ENCODE measurements at regions not wholly inside any gene's neighbourhood (a gene's known extent, or its start where the extent isn't known, plus 50 kb on each side); places are given as distances from the start of the nearest gene placed in this dataset.

DNA sequence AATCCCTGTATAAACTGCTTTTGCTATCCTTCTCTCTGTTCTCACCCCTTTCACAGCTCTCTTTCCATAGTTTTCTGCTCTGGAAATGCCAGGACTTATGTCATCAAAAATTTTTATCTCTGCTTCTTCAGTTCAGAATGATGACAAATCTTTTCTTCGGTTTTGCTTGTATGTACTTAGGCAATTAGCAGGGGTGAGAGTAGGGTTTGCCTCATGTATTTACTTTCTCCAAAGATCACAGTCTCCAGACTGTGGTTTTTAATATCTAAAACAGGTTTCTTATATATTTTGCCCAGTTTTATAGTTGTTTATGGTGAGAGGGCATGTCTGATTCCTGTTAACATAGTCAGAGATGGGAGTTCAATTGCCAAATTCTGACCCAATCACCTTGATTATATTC lies 235.4 kb upstream of the LYPLAL1 start:
- ATAC-seq, result no peak
- Histone ChIP-seq H3K4me1 (no peaks in the 10 kb centered on the region), H3K9me3 (peaks cover 12% of the 10 kb centered on the region), H3K27me3 (no peaks in the 10 kb centered on the region), H3K36me3 (no peaks in the 10 kb centered on the region), H3K27ac (no peak overlapping the region), H3K4me3 (no peak overlapping the region)
- intact Hi-C loops (cut with DNase I), result no loop called here
- no peak for DNase-seq
- TF ChIP-seq, protein P1, sequence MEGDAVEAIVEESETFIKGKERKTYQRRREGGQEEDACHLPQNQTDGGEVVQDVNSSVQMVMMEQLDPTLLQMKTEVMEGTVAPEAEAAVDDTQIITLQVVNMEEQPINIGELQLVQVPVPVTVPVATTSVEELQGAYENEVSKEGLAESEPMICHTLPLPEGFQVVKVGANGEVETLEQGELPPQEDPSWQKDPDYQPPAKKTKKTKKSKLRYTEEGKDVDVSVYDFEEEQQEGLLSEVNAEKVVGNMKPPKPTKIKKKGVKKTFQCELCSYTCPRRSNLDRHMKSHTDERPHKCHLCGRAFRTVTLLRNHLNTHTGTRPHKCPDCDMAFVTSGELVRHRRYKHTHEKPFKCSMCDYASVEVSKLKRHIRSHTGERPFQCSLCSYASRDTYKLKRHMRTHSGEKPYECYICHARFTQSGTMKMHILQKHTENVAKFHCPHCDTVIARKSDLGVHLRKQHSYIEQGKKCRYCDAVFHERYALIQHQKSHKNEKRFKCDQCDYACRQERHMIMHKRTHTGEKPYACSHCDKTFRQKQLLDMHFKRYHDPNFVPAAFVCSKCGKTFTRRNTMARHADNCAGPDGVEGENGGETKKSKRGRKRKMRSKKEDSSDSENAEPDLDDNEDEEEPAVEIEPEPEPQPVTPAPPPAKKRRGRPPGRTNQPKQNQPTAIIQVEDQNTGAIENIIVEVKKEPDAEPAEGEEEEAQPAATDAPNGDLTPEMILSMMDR (IDR thresholded peaks at IDR 0.05), result no peak

DNA sequence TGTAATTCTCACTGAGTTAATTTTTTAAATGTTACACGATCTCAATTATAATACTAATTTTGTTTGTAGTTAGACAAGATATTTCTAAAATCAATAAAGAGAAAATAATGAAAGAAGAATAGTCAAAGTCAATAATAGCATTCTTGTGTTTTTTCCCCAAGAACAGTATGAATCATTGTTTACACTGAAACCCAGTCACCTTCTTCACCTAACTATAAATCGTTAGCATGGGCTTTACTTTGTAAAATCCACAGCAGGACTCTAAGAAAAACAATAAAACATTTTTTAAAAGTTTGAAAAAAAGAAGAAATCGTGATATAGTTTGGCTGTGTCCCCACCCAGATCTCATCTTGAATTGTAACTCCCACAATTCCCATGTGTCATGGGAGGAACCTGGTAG lies 234.6 kb upstream of the LYPLAL1 start:
- H3K36me3 ChIP-seq, result no peaks in the 10 kb centered on the region

DNA sequence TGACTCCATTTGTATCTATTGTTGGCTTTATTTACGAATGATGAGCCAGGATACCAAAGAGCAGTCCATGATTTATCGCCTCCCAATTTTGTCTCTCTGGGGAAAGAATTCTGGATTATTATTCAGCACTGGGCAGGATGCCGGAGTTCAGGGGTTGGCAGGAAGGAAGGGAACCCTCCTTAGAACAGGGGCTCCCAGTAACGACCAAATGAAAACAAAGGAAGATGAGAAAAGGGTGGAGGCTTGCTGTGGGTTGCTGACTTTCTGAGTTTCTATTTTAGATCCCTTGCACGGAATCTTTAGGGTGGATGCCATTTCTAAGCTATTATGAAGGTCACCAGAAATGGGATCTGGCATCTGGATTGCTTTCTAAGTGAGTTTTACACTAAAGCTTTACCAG lies 231.2 kb upstream of the LYPLAL1 start:
- ATAC-seq (peak; percentile 39), DNase-seq (no peak)
- Histone ChIP-seq H3K27me3 (no peaks in the 10 kb centered on the region), H3K27ac (no peak overlapping the region), H3K9me3 (no peaks in the 10 kb centered on the region), H3K4me3 (no peak overlapping the region), H3K4me1 (no peaks in the 10 kb centered on the region), H3K36me3 (no peaks in the 10 kb centered on the region)
- intact Hi-C loops (cut with DNase I), result no loop called here
- TF ChIP-seq, protein P1 (IDR thresholded peaks at IDR 0.05), result no peak

More for the DNA sequence above, 234.6 kb upstream of the LYPLAL1 start:
- Histone ChIP-seq H3K4me3 (no peak overlapping the region), H3K4me1 (no peaks in the 10 kb centered on the region), H3K27ac (no peak overlapping the region), H3K27me3 (no peaks in the 10 kb centered on the region), H3K9me3 (peaks cover 12% of the 10 kb centered on the region)
- no peak for DNase-seq
- no peak for ATAC-seq
- intact Hi-C loops (cut with DNase I), result no loop called here
- TF ChIP-seq, protein P1 (IDR thresholded peaks at IDR 0.05), result no peak

DNA sequence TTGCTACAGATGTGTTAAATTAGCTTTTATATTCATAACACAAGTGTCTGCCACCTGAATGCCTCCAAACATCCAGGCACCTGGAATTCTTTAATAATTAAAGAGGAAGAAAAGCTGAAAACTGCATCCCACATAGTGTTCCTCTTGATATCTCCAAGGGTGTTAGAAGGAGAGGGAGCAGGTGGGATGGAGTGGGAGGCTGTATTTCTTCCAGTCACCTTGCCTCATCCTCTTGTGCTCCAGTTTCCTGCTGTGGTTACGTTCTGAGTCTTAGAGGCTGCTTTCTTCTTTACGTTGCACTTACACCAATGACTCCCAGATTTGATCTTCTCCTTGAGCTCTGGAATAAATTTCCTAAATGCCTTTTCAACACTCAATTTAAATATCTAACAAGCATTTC lies 230.3 kb upstream of the LYPLAL1 start:
- Histone ChIP-seq H3K27me3 (no peaks in the 10 kb centered on the region), H3K27ac (no peak overlapping the region), H3K36me3 (no peaks in the 10 kb centered on the region), H3K9me3 (no peaks in the 10 kb centered on the region), H3K4me1 (no peaks in the 10 kb centered on the region), H3K4me3 (no peak overlapping the region)
- ATAC-seq (no peak), DNase-seq (no peak)
- intact Hi-C loops (cut with DNase I), result no loop called here
- TF ChIP-seq, protein P1 (IDR thresholded peaks at IDR 0.05), result no peak

DNA sequence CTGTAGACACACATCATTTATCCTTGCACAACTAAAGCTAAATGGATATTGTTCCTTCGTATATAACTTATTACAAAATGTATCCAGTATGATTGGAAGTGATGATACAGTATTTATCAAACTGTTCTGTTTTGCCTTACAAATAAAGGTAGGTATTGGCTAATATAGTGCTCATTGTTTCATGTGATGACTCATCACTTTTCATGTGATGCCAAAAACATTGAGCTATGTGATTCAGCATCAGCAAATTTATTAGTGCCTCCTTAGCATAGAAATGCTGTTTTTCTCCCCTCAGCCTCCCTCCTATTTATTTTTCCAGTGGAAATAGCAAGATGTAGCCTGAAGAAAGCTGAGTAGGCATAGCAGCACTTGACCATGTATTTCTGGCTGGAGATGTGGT lies 228.6 kb upstream of the LYPLAL1 start:
- TF ChIP-seq, protein P1 (IDR thresholded peaks at IDR 0.05), result no peak

DNA sequence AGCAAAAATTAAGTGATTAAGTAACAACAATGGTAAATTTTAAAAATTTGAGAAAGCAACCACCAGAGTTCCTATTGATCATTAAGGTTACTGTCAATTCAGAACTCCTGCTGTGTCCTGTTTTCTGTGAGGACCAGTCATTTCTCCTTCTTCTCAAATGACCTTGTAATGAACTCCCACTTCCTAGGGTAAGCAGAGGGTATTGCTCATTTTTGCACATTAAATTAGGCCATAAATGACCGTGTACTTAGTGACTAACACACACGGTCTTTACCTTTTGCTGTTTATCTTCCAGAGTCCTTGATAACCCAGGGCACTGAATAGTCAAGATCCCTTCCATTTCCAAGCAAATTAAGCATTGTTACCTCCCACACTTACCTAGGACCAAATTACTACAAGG lies 227.5 kb upstream of the LYPLAL1 start:
- no peak for ATAC-seq
- TF ChIP-seq, protein P1 (IDR thresholded peaks at IDR 0.05), result no peak
- Histone ChIP-seq H3K4me3 (no peak overlapping the region), H3K9me3 (no peaks in the 10 kb centered on the region), H3K4me1 (no peaks in the 10 kb centered on the region), H3K27me3 (no peaks in the 10 kb centered on the region), H3K36me3 (no peaks in the 10 kb centered on the region), H3K27ac (no peak overlapping the region)
- no peak for DNase-seq
- intact Hi-C loops (cut with DNase I), result no loop called here

More for the DNA sequence above, 228.6 kb upstream of the LYPLAL1 start:
- intact Hi-C loops (cut with DNase I), result no loop called here
- no peaks in the 10 kb centered on the region for H3K9me3 ChIP-seq
- H3K36me3 ChIP-seq, result no peaks in the 10 kb centered on the region
- H3K27me3 ChIP-seq, result no peaks in the 10 kb centered on the region
- no peak overlapping the region for H3K4me3 ChIP-seq
- H3K27ac ChIP-seq, result no peak overlapping the region
- ATAC-seq, result no peak
- DNase-seq, result no peak
- no peaks in the 10 kb centered on the region for H3K4me1 ChIP-seq
